ENCODE measurements at regions not wholly inside any gene's neighbourhood (a gene's known extent, or its start where the extent isn't known, plus 50 kb on each side); places are given as distances from the start of the nearest gene placed in this dataset.

- no peak overlapping the region for H3K4me3 ChIP-seq (ENCODE audit: low read length)
- H3K27ac ChIP-seq (ENCODE audit: low read depth, low read length), result no peak overlapping the region
Observed at GRCh38 chr1:23639460-23640095, 52.0 kb upstream of the RPL11 start.

GRCh38 chr1:23638786-23639241 lies 52.8 kb upstream of the RPL11 start:
- Histone ChIP-seq H3K9ac (ENCODE audit: low read depth, low read length) (no peak overlapping the region), H3K36me3 (ENCODE audit: insufficient read depth, low read length) (no peaks in the 10 kb centered on the region), H3K27ac (ENCODE audit: low read depth, low read length) (no peak overlapping the region), H3K9me3 (ENCODE audit: insufficient read depth, low read depth, low read length) (no peaks in the 10 kb centered on the region), H3K4me1 (ENCODE audit: insufficient read depth, low read length) (no peaks in the 10 kb centered on the region; the same call in 1 of the 2 replicates), H3K4me3 (ENCODE audit: low read length) (no peak overlapping the region), H3K27me3 (ENCODE audit: insufficient read depth, low read length) (no peaks in the 10 kb centered on the region)
- 89% methylated on average over 5 of the region's 5 CpGs for WGBS

More at GRCh38 chr1:23639460-23640095, 52.0 kb upstream of the RPL11 start:
- H3K4me1 ChIP-seq (ENCODE audit: insufficient read depth, low read length), result no peaks in the 10 kb centered on the region; the same call in 1 of the 2 replicates
- no peak overlapping the region for H3K9ac ChIP-seq (ENCODE audit: low read depth, low read length)
- WGBS, result 84% methylated on average over 7 of the region's 7 CpGs
- H3K9me3 ChIP-seq (ENCODE audit: insufficient read depth, low read depth, low read length), result no peaks in the 10 kb centered on the region
- no peaks in the 10 kb centered on the region for H3K27me3 ChIP-seq (ENCODE audit: insufficient read depth, low read length)
- no peaks in the 10 kb centered on the region for H3K36me3 ChIP-seq (ENCODE audit: insufficient read depth, low read length)

- no peaks in the 10 kb centered on the region for H3K36me3 ChIP-seq (ENCODE audit: insufficient read depth, low read length)
- WGBS, result 56% methylated on average over 4 of the region's 4 CpGs
- H3K4me1 ChIP-seq (ENCODE audit: insufficient read depth, low read length), result no peaks in the 10 kb centered on the region; the same call in 1 of the 2 replicates
- no peaks in the 10 kb centered on the region for H3K9me3 ChIP-seq (ENCODE audit: insufficient read depth, low read depth, low read length)
- no peaks in the 10 kb centered on the region for H3K27me3 ChIP-seq (ENCODE audit: insufficient read depth, low read length)
- no peak overlapping the region for H3K4me3 ChIP-seq (ENCODE audit: low read length)
- no peak overlapping the region for H3K27ac ChIP-seq (ENCODE audit: low read depth, low read length)
- no peak overlapping the region for H3K9ac ChIP-seq (ENCODE audit: low read depth, low read length)
Observed at GRCh38 chr1:23638188-23638619, 53.4 kb upstream of the RPL11 start.

GRCh38 chr1:23636009-23636408 lies 55.6 kb upstream of the RPL11 start:
- no peak overlapping the region for H3K27ac ChIP-seq (ENCODE audit: low read depth, low read length)
- H3K27me3 ChIP-seq (ENCODE audit: insufficient read depth, low read length), result no peaks in the 10 kb centered on the region
- H3K9ac ChIP-seq (ENCODE audit: low read depth, low read length), result no peak overlapping the region
- H3K36me3 ChIP-seq (ENCODE audit: insufficient read depth, low read length), result no peaks in the 10 kb centered on the region
- no peaks in the 10 kb centered on the region; the same call in 1 of the 2 replicates for H3K4me1 ChIP-seq (ENCODE audit: insufficient read depth, low read length)
- no peaks in the 10 kb centered on the region for H3K9me3 ChIP-seq (ENCODE audit: insufficient read depth, low read depth, low read length)
- H3K4me3 ChIP-seq (ENCODE audit: low read length), result no peak overlapping the region
- WGBS, result 96% methylated on average over 7 of the region's 7 CpGs

GRCh38 chr1:23634840-23635651 lies 56.6 kb upstream of the RPL11 start:
- no peaks in the 10 kb centered on the region; the same call in 1 of the 2 replicates for H3K4me1 ChIP-seq (ENCODE audit: insufficient read depth, low read length)
- H3K9ac ChIP-seq (ENCODE audit: low read depth, low read length), result no peak overlapping the region

GRCh38 chr1:23634518-23634839 lies 57.1 kb upstream of the RPL11 start:
- H3K36me3 ChIP-seq (ENCODE audit: insufficient read depth, low read length), result no peaks in the 10 kb centered on the region
- 72% methylated on average over 2 of the region's 2 CpGs for WGBS
- no peaks in the 10 kb centered on the region for H3K27me3 ChIP-seq (ENCODE audit: insufficient read depth, low read length)
- no peaks in the 10 kb centered on the region for H3K9me3 ChIP-seq (ENCODE audit: insufficient read depth, low read depth, low read length)
- H3K27ac ChIP-seq (ENCODE audit: low read depth, low read length), result no peak overlapping the region
- no peaks in the 10 kb centered on the region; the same call in 1 of the 2 replicates for H3K4me1 ChIP-seq (ENCODE audit: insufficient read depth, low read length)
- H3K9ac ChIP-seq (ENCODE audit: low read depth, low read length), result no peak overlapping the region
- H3K4me3 ChIP-seq (ENCODE audit: low read length), result no peak overlapping the region

More at GRCh38 chr1:23634840-23635651, 56.6 kb upstream of the RPL11 start:
- 47% methylated on average over 17 of the region's 17 CpGs for WGBS
- H3K36me3 ChIP-seq (ENCODE audit: insufficient read depth, low read length), result no peaks in the 10 kb centered on the region
- no peak overlapping the region; the same call in 1 of the 2 replicates for H3K4me3 ChIP-seq (ENCODE audit: low read length)
- no peaks in the 10 kb centered on the region for H3K9me3 ChIP-seq (ENCODE audit: insufficient read depth, low read depth, low read length)
- no peak overlapping the region for H3K27ac ChIP-seq (ENCODE audit: low read depth, low read length)
- H3K27me3 ChIP-seq (ENCODE audit: insufficient read depth, low read length), result no peaks in the 10 kb centered on the region

GRCh38 chr1:23632479-23633160 lies 59.0 kb upstream of the RPL11 start:
- 100% methylated on average over 2 of the region's 2 CpGs for WGBS
- no peaks in the 10 kb centered on the region for H3K27me3 ChIP-seq (ENCODE audit: insufficient read depth, low read length)
- H3K9ac ChIP-seq (ENCODE audit: low read depth, low read length), result no peak overlapping the region
- H3K36me3 ChIP-seq (ENCODE audit: insufficient read depth, low read length), result no peaks in the 10 kb centered on the region
- H3K27ac ChIP-seq (ENCODE audit: low read depth, low read length), result no peak overlapping the region
- no peaks in the 10 kb centered on the region for H3K9me3 ChIP-seq (ENCODE audit: insufficient read depth, low read depth, low read length)
- no peak overlapping the region for H3K4me3 ChIP-seq (ENCODE audit: low read length)
- no peaks in the 10 kb centered on the region; the same call in 1 of the 2 replicates for H3K4me1 ChIP-seq (ENCODE audit: insufficient read depth, low read length)

GRCh38 chr1:23629708-23630290 lies 61.8 kb upstream of the RPL11 start:
- H3K36me3 ChIP-seq (ENCODE audit: insufficient read depth, low read length), result no peaks in the 10 kb centered on the region
- H3K4me1 ChIP-seq (ENCODE audit: insufficient read depth, low read length), result no peaks in the 10 kb centered on the region
- no peaks in the 10 kb centered on the region for H3K27me3 ChIP-seq (ENCODE audit: insufficient read depth, low read length)
- no peak overlapping the region for H3K4me3 ChIP-seq (ENCODE audit: low read length)
- H3K27ac ChIP-seq (ENCODE audit: low read depth, low read length), result no peak overlapping the region
- H3K9me3 ChIP-seq (ENCODE audit: insufficient read depth, low read depth, low read length), result no peaks in the 10 kb centered on the region
- no peak overlapping the region for H3K9ac ChIP-seq (ENCODE audit: low read depth, low read length)
- 82% methylated on average over 3 of the region's 4 CpGs for WGBS

- no peak overlapping the region for H3K9ac ChIP-seq (ENCODE audit: low read depth, low read length)
Observed at GRCh38 chr1:23628951-23629387, 62.6 kb upstream of the RPL11 start.

GRCh38 chr1:23627069-23627735 lies 64.4 kb upstream of the RPL11 start:
- Histone ChIP-seq H3K9me3 (ENCODE audit: insufficient read depth, low read depth, low read length) (no peaks in the 10 kb centered on the region), H3K36me3 (ENCODE audit: insufficient read depth, low read length) (no peaks in the 10 kb centered on the region), H3K27me3 (ENCODE audit: insufficient read depth, low read length) (no peaks in the 10 kb centered on the region), H3K4me3 (ENCODE audit: low read length) (no peak overlapping the region), H3K4me1 (ENCODE audit: insufficient read depth, low read length) (no peaks in the 10 kb centered on the region), H3K9ac (ENCODE audit: low read depth, low read length) (no peak overlapping the region), H3K27ac (ENCODE audit: low read depth, low read length) (no peak overlapping the region)
- 84% methylated on average over 11 of the region's 11 CpGs for WGBS

More at GRCh38 chr1:23628951-23629387, 62.6 kb upstream of the RPL11 start:
- Histone ChIP-seq H3K4me3 (ENCODE audit: low read length) (no peak overlapping the region), H3K4me1 (ENCODE audit: insufficient read depth, low read length) (no peaks in the 10 kb centered on the region), H3K27me3 (ENCODE audit: insufficient read depth, low read length) (no peaks in the 10 kb centered on the region), H3K9me3 (ENCODE audit: insufficient read depth, low read depth, low read length) (no peaks in the 10 kb centered on the region), H3K27ac (ENCODE audit: low read depth, low read length) (no peak overlapping the region), H3K36me3 (ENCODE audit: insufficient read depth, low read length) (no peaks in the 10 kb centered on the region)
- 62% methylated on average over 8 of the region's 8 CpGs for WGBS
